SHP77 (cell line): ENCODE measurements at regions not wholly inside any gene's neighbourhood (a gene's known extent, or its start where the extent isn't known, plus 50 kb on each side); places are given as distances from the start of the nearest gene placed in this dataset.
A peak's percentile ranks its signal among the peaks of the same experiment; 100 is the strongest.

Source experiments
- DNase-seq, 2 experiments: peaks; one replicate each; lab custom pipeline; 2025; lab: John Stamatoyannopoulos, UW

DNA sequence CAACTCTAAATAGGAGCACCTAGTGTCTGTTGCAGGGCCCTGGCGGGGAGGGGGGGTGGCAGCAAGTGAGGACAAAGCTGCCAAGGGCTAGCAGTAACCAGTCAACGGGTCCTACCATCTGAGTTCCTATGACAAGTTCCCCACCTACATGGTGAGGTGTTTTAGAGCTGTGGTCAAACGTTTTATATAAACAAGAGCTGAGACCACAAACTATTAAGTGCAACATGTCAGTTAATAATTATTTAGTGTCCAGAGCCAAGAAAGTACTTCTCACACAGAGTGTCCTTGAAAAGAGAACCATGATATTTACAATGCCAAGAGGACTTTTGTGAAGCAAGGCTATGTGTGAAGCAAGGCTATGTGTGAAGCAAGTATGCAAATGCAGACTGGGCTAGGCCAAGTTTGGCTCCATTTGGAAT is 434.7 kb downstream of the TNS3 start:
- DNase-seq, result no peak

DNA sequence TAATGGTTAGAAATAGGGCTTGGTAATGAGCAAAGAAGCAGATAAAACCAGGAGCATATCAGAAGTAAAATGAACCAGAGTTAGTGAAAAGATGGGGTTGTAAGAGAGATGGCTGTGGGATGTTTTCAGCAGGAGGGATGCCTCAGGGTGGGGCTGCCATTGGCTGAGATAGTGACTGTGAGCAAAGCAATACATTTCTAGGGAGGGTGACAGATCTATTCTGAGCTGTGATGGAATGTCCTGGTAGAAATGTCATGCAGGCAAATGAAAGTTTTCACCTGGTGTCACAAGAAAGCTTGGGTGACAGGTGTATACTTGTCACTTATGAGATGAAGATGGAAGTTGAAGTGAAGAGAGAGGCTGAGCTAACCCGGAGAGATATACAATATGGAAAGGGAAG is 435.9 kb downstream of the TNS3 start:
- DNase-seq, result no peak

- no peak for DNase-seq
Measured at GRCh38 chr7:47145186-47145725, 436.7 kb downstream of the TNS3 start.

GRCh38 chr7:47143339-47143738 is 438.6 kb downstream of the TNS3 start:
- no peak for DNase-seq

GRCh38 chr7:47142867-47143175 is 439.1 kb downstream of the TNS3 start:
- no peak for DNase-seq

GRCh38 chr7:47142169-47142866 is 439.6 kb downstream of the TNS3 start:
- DNase-seq, result no peak

DNA sequence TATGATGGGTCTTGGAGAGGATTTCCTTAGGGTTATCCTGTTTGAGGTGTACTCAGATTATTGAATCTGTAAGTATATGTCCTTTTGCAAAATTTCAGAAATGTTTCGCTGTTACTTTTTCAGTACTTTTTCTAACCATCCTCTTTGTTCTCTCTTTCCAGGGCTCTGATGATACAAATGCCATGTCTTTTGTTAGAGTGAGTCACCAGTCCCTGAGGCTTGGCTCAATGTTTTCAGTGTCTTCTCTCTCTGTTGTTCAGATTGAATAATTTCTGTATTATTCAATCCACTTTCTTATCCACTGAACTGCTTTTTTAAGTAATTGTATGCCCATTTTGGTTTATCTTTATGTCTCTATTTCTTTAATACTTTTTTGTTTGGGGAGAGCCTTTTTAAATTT is 449.4 kb downstream of the TNS3 start:
- DNase-seq, result no peak

- no peak for DNase-seq
Measured at GRCh38 chr7:47128700-47129099, 453.2 kb downstream of the TNS3 start.

- no peak for DNase-seq
Measured at GRCh38 chr7:47125529-47125928, 456.4 kb downstream of the TNS3 start.

- DNase-seq, result no peak
Measured at GRCh38 chr7:47119261-47119865, 462.5 kb downstream of the TNS3 start.

DNA sequence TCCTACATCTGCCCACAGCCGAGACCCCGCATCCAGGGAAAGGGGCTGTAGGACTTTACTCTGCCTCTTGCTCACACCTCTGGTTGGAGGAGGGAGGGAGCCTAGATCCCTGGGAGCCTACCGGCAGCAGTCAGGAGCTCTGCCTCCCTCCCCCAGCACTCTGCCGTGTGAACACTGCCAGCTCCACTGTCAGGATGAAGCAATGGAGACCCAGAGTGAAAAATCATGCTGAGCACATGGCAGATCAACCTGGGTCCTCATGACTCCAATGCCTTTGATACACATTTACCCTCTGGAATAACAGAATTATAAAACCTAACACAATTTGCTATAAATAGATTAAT is 477.7 kb downstream of the TNS3 start:
- no peak for DNase-seq

DNA sequence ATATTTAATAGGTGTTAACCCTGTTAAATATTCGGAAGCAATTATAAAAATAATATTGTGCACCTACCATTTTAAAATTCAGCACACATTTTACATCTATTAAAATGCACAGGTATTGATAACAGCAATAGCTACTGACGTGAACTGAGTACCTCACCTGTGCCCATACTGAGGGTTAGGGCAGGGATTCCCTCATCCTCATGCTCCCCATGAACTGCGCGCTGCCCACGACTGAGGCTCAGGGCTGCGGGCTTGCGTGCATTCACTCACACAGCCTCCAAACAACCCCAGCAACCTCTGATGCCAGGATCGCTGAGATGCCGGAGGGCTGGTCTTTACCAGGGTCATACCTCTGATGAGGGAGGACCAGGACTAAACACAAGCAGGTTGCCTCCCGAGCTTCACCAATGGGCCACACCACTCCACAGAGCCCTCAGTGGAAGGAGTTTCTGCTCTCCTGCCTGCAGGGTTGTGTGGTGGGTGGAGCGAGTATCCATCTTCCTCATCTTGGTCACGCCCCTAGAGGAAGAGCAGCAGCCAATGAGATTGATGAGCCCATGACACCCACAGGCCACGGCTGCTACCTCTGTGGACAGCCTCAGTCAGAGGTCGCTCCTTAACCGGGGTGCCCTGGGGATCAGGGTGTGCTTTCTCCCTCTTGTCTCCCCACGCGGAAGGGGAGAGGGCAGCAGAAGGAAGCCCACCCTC is 478.3 kb downstream of the TNS3 start:
- no peak for DNase-seq

GRCh38 chr7:47102331-47102841 is 479.5 kb downstream of the TNS3 start:
- no peak for DNase-seq

DNA sequence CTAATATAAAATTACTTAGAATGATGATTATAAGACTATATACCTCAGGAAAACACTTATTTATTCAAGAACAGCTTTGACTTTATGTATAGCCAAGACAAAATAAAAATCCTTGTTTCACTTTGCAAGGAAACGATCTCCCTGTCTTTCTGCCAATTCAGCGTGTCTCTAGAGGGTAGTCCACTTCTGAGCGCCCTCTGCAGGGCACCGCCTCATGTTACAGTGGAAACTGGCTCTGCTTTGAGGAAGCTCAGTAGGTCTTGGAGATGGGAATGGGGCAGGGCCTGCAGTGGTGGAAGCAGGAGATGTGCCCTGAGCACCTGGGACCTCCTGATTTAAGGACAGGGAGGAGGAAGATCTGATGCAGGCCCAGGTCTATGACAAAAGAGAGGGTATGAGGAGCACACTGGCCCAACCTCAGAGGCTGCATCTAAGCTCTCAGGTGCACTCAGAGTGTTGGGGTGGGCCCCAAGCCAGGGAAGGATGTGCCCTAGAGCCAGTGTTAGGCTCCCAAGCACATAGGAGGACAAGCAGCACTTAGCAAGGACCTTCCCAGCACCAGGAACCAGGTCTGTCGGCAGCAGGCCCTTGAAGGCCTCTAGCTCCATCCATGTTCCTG is 481.0 kb downstream of the TNS3 start:
- peak; percentile 16 to 42 for DNase-seq

DNA sequence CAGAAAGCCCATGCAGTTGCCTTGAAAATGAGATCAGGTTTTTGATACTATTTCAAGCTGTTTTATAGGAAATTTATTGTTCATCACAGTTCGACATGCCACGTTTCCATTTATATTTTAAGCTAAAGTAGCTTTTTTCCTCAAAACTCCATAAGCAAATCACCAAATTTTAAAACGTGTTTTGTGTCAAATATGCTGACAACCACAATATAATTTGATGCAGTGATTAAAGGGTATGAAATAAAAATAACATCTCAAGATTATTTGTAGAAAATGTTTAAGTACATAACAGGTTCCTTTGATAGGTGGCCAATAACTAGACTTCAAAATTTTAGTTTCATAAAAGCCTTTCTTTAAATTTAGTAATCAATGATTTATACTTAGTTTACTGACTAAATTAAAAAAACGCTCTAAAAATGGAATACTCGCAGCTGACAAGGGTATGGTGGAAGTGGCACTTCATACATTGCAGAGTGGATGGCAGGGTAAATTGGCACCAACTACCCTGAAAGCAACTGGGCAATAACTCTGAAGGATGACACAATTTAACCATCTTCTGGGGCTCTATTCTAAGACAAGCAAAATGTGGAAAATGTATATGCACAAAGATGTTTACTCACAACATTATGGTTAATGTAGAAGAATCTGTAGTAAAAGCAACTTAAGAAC is 481.6 kb downstream of the TNS3 start:
- DNase-seq, result no peak

DNA sequence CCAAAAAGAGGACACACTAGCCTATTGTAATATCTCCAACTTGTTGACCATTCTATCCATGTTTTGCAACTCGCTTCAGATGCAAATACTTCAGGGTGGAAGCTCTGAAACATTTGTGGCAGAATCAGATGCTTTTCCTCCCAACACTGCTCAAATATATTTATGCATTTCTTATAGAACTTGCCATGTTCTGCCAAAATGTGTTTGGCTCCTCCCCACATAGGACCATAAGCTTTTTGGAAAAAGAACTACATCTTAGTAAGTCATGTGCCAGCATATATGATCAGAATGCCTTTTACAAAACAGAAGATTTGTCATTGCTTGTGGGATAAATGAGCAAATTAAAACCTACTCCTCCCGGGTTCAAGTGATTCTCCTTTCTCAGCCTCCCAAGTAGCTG is 484.5 kb downstream of the TNS3 start:
- DNase-seq, result no peak

DNA sequence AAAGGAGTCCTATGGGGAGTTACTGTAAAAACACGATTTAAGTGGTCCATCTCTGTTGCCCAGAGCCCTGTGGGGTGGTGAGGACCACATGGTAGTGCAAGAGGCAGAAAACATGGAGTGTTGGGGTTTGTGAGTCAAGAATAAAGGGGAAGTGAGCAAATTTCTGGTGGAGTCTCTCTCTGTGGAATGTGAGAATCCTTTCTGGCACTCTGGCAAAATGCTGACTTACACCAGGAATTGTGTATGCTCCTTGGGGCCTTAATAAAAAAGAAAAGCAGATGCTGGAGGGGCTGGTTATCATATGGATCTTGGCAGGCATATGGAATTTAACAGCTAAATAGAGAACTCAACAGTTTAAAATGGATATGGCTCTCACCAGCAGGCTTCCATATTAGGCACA is 486.0 kb downstream of the TNS3 start:
- no peak for DNase-seq

GRCh38 chr7:47094462-47094861 is 487.4 kb downstream of the TNS3 start:
- no peak for DNase-seq

- DNase-seq, result no peak
Measured at GRCh38 chr7:47093320-47094234, 488.3 kb downstream of the TNS3 start.

DNA sequence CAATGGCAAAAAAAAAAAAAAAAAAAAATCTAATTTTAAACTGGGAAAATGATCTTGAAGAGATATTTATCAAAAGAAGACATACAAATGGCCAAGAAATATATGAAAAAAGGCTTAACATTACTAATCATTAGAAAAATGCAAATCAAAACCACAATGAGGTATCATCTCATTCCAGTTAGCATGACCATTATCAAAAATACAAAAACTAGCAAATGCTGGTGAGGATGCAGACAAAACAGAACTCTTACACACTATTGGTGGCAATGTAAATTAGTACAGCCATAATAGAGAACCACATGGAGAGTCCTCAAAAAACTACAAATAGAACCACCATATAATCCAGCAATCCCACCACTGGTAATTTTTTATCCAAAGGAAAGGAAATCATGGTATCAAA is 489.6 kb downstream of the TNS3 start:
- DNase-seq, result no peak

- DNase-seq, result no peak
Measured at GRCh38 chr7:47091141-47091540, 490.8 kb downstream of the TNS3 start.
